ENCODE measurements at regions not wholly inside any gene's neighbourhood (a gene's known extent, or its start where the extent isn't known, plus 50 kb on each side); places are given as distances from the start of the nearest gene placed in this dataset.

GRCh38 chr6:92376691-92377090 lies 1042.7 kb downstream of the EPHA7 start:
- Histone ChIP-seq H3K4me1 (ENCODE audit: insufficient read depth, low read length) (no peaks in the 10 kb centered on the region), H3K27me3 (ENCODE audit: insufficient read depth, low read length) (no peaks in the 10 kb centered on the region), H3K9me3 (ENCODE audit: low read length) (no peaks in the 10 kb centered on the region), H2AFZ (ENCODE audit: low read depth, low read length) (no peak overlapping the region), H3K4me3 (ENCODE audit: low read length) (no peak overlapping the region), H3K36me3 (ENCODE audit: insufficient read depth, low read length) (no peaks in the 10 kb centered on the region)

GRCh38 chr6:92371211-92372208 lies 1047.8 kb downstream of the EPHA7 start:
- H3K27me3 ChIP-seq (ENCODE audit: insufficient read depth, low read length), result no peaks in the 10 kb centered on the region
- H3K4me1 ChIP-seq (ENCODE audit: insufficient read depth, low read length), result no peaks in the 10 kb centered on the region
- H3K9me3 ChIP-seq (ENCODE audit: low read length), result no peaks in the 10 kb centered on the region

DNA sequence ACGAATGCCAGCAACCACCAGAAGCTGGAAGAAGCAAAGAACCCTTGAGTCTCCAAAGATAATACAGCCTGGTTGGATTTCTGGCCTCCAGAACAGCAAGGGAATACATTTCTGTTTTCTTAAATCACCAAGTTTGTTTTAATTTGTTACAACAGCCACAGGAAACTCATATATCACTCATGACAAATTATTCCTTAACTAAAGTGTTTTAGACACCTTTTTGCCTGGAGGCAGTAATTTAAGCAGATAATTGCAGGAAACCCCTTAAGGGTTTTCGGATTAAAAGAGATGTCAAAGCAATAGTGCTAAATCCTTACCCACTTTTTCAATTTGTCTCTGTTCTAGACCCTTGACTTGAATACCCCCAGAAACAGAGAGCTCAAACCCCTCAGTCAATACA lies 1050.0 kb downstream of the EPHA7 start:
- Histone ChIP-seq H3K36me3 (ENCODE audit: insufficient read depth, low read length) (no peaks in the 10 kb centered on the region), H3K9me3 (ENCODE audit: low read length) (no peaks in the 10 kb centered on the region), H3K4me1 (ENCODE audit: insufficient read depth, low read length) (no peaks in the 10 kb centered on the region), H2AFZ (ENCODE audit: low read depth, low read length) (no peak overlapping the region), H3K4me3 (ENCODE audit: low read length) (no peak overlapping the region), H3K27me3 (ENCODE audit: insufficient read depth, low read length) (no peaks in the 10 kb centered on the region)

More at GRCh38 chr6:92371211-92372208, 1047.8 kb downstream of the EPHA7 start:
- H2AFZ ChIP-seq (ENCODE audit: low read depth, low read length), result no peak overlapping the region
- H3K36me3 ChIP-seq (ENCODE audit: insufficient read depth, low read length), result no peaks in the 10 kb centered on the region
- H3K4me3 ChIP-seq (ENCODE audit: low read length), result no peak overlapping the region

DNA sequence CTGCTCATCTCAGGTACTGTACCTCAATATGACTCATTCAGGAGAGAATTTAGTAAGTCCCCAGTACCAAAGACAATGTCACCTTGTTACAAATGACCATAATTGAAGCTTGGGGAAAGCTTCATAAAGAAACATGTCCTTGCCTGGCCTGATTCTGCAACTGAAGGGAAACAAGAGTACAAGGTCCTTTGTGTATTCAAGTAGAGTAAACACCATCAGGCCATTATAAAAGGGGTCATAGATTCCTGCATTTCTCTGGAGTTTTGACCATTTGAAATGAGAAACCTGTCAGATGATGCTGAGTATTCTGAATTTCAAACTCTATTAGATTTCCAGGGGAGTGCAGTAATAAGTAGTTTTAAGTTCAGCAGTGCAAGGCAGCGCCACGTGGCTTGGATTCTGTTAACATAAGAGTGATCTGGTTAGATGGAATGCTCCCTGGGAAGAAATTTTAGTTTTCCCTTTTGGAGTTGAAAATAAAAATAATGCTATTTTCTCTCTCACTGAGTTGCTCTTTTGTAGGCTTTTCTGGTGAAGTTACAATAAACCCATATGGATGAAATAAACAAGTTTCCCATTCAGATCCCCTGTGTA lies 1054.3 kb downstream of the EPHA7 start:
- H3K9me3 ChIP-seq (ENCODE audit: low read length), result no peaks in the 10 kb centered on the region
- H3K4me1 ChIP-seq (ENCODE audit: insufficient read depth, low read length), result no peaks in the 10 kb centered on the region
- H3K4me3 ChIP-seq (ENCODE audit: low read length), result no peak overlapping the region
- no peaks in the 10 kb centered on the region for H3K27me3 ChIP-seq (ENCODE audit: insufficient read depth, low read length)
- no peak overlapping the region for H2AFZ ChIP-seq (ENCODE audit: low read depth, low read length)
- no peaks in the 10 kb centered on the region for H3K36me3 ChIP-seq (ENCODE audit: insufficient read depth, low read length)

GRCh38 chr6:92363111-92363510 lies 1056.2 kb downstream of the EPHA7 start:
- H3K4me3 ChIP-seq (ENCODE audit: low read length), result no peak overlapping the region

GRCh38 chr6:92362404-92362803 lies 1057.0 kb downstream of the EPHA7 start:
- no peaks in the 10 kb centered on the region for H3K4me1 ChIP-seq (ENCODE audit: insufficient read depth, low read length)
- no peaks in the 10 kb centered on the region for H3K36me3 ChIP-seq (ENCODE audit: insufficient read depth, low read length)
- H3K4me3 ChIP-seq (ENCODE audit: low read length), result no peak overlapping the region
- H2AFZ ChIP-seq (ENCODE audit: low read depth, low read length), result no peak overlapping the region
- no peaks in the 10 kb centered on the region for H3K27me3 ChIP-seq (ENCODE audit: insufficient read depth, low read length)
- no peaks in the 10 kb centered on the region for H3K9me3 ChIP-seq (ENCODE audit: low read length)

More at GRCh38 chr6:92363111-92363510, 1056.2 kb downstream of the EPHA7 start:
- no peaks in the 10 kb centered on the region for H3K27me3 ChIP-seq (ENCODE audit: insufficient read depth, low read length)
- H3K4me1 ChIP-seq (ENCODE audit: insufficient read depth, low read length), result no peaks in the 10 kb centered on the region
- H2AFZ ChIP-seq (ENCODE audit: low read depth, low read length), result no peak overlapping the region
- no peaks in the 10 kb centered on the region for H3K9me3 ChIP-seq (ENCODE audit: low read length)
- no peaks in the 10 kb centered on the region for H3K36me3 ChIP-seq (ENCODE audit: insufficient read depth, low read length)

- H3K4me3 ChIP-seq (ENCODE audit: low read length), result no peak overlapping the region
- H2AFZ ChIP-seq (ENCODE audit: low read depth, low read length), result no peak overlapping the region
- no peaks in the 10 kb centered on the region for H3K9me3 ChIP-seq (ENCODE audit: low read length)
- H3K4me1 ChIP-seq (ENCODE audit: insufficient read depth, low read length), result no peaks in the 10 kb centered on the region
- H3K36me3 ChIP-seq (ENCODE audit: insufficient read depth, low read length), result no peaks in the 10 kb centered on the region
- no peaks in the 10 kb centered on the region for H3K27me3 ChIP-seq (ENCODE audit: insufficient read depth, low read length)
Observed at GRCh38 chr6:92361990-92362389, 1057.4 kb downstream of the EPHA7 start.

- Histone ChIP-seq H3K27me3 (ENCODE audit: insufficient read depth, low read length) (no peaks in the 10 kb centered on the region), H3K36me3 (ENCODE audit: insufficient read depth, low read length) (no peaks in the 10 kb centered on the region), H3K9me3 (ENCODE audit: low read length) (no peaks in the 10 kb centered on the region), H3K4me1 (ENCODE audit: insufficient read depth, low read length) (no peaks in the 10 kb centered on the region), H3K4me3 (ENCODE audit: low read length) (no peak overlapping the region), H2AFZ (ENCODE audit: low read depth, low read length) (no peak overlapping the region)
Observed at GRCh38 chr6:92354270-92354829, 1065.0 kb downstream of the EPHA7 start.

DNA sequence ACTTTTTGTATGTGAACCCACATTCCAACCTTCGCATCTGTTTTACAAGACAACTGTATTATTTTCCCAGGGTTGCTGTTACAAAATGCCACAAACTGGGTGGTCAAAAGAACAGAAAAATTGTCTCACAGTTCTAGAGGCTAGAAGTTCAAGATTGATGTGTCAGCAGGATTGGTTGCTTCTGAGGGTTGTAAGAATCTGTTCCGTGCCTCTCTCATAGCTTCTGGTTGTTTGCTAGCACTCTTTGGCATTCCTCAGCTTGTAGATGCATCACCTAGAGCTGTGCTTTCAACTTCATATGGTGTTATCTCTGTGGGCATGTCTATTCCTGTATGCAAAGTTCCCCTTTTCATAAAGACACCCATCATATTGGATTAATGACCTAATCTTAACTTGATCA lies 1067.2 kb downstream of the EPHA7 start:
- Histone ChIP-seq H3K27me3 (ENCODE audit: insufficient read depth, low read length) (no peaks in the 10 kb centered on the region), H3K9me3 (ENCODE audit: low read length) (no peaks in the 10 kb centered on the region), H2AFZ (ENCODE audit: low read depth, low read length) (no peak overlapping the region), H3K36me3 (ENCODE audit: insufficient read depth, low read length) (no peaks in the 10 kb centered on the region), H3K4me3 (ENCODE audit: low read length) (no peak overlapping the region), H3K4me1 (ENCODE audit: insufficient read depth, low read length) (no peaks in the 10 kb centered on the region)

DNA sequence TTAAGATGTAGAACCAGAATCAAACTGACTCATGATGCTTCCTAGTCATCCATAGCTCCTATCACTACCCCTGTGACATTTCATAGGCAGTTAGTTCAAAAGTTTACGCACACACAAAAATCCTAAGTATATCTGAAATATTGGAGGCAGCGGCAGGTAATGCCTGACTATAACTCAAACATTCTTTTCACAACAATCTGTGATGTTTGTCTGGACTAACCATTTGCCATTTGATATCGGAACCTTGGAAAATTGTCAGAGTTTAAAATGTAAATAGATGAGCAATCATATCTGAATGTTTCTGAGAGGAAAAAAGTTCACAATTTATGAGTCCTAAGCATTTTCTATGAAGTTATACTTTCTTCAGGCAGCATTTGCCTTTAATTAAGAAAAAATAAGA lies 1078.2 kb downstream of the EPHA7 start:
- Histone ChIP-seq H2AFZ (ENCODE audit: low read depth, low read length) (no peak overlapping the region), H3K36me3 (ENCODE audit: insufficient read depth, low read length) (no peaks in the 10 kb centered on the region), H3K4me1 (ENCODE audit: insufficient read depth, low read length) (no peaks in the 10 kb centered on the region), H3K27me3 (ENCODE audit: insufficient read depth, low read length) (no peaks in the 10 kb centered on the region), H3K4me3 (ENCODE audit: low read length) (no peak overlapping the region), H3K9me3 (ENCODE audit: low read length) (no peaks in the 10 kb centered on the region)

- no peak overlapping the region for H2AFZ ChIP-seq (ENCODE audit: low read depth, low read length)
- H3K9me3 ChIP-seq (ENCODE audit: low read length), result no peaks in the 10 kb centered on the region
- H3K27me3 ChIP-seq (ENCODE audit: insufficient read depth, low read length), result no peaks in the 10 kb centered on the region
- no peaks in the 10 kb centered on the region for H3K4me1 ChIP-seq (ENCODE audit: insufficient read depth, low read length)
- H3K36me3 ChIP-seq (ENCODE audit: insufficient read depth, low read length), result no peaks in the 10 kb centered on the region
- H3K4me3 ChIP-seq (ENCODE audit: low read length), result no peak overlapping the region
Observed at GRCh38 chr6:92339936-92340640, 1079.3 kb downstream of the EPHA7 start.

GRCh38 chr6:92337571-92337970 lies 1081.8 kb downstream of the EPHA7 start:
- Histone ChIP-seq H3K36me3 (ENCODE audit: insufficient read depth, low read length) (no peaks in the 10 kb centered on the region), H3K4me1 (ENCODE audit: insufficient read depth, low read length) (no peaks in the 10 kb centered on the region), H2AFZ (ENCODE audit: low read depth, low read length) (no peak overlapping the region), H3K27me3 (ENCODE audit: insufficient read depth, low read length) (no peaks in the 10 kb centered on the region), H3K4me3 (ENCODE audit: low read length) (no peak overlapping the region), H3K9me3 (ENCODE audit: low read length) (no peaks in the 10 kb centered on the region)

Measured in neuron (in vitro differentiated cells).